ENCODE measurements at regions not wholly inside any gene's neighbourhood (a gene's known extent, or its start where the extent isn't known, plus 50 kb on each side); places are given as distances from the start of the nearest gene placed in this dataset.
"Not testable (repeated sequence)": the region's sequence is repeated elsewhere in the genome, so short reads cannot be mapped to it uniquely, and the experiment has no call there.

DNA sequence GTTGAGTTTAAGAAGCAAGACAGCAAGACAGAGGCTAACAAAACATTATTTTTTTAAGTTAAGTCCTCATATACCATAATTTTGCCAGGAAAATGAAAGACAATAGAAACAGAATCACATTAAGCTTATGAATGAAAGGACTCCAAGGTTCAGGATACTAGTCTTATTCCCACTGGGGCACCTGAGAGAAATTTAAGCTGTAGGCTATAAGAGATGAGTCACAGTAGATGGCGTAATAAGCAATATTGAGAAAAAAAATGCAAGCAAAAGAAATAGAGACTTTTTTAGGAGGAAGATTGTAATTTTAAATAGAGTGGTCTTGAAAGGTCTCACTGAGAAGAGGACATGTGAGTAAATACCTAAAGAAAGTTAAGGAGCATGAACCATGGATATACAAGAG lies 57.1 kb upstream of the KIF2B start:
- DNase-seq: no peak
- POLR2A ChIA-PET: no interaction called here
- Mint-ChIP-seq H3K27ac (no peak overlapping the region), H3K36me3 (no peaks in the 10 kb centered on the region), H3K4me1 (no peaks in the 10 kb centered on the region), H3K9me3 (peaks cover 0 to 21% (median 6%) of the 10 kb centered on the region in 9 donors), H3K4me3 (no peak overlapping the region), H3K27me3 (peaks cover 0 to 1% (median 0%) of the 10 kb centered on the region in 5 donors)
- no peak for ATAC-seq

GRCh38 chr17:53765129-53765528 lies 57.6 kb upstream of the KIF2B start:
- no peaks in the 10 kb centered on the region for H3K36me3 Mint-ChIP-seq
- no peak for ATAC-seq
- POLR2A ChIA-PET: no interaction called here
- DNase-seq: no peak
- H3K27me3 Mint-ChIP-seq: peaks cover 0 to 1% (median 0%) of the 10 kb centered on the region in 5 donors
- peaks cover 0 to 21% (median 6%) of the 10 kb centered on the region in 9 donors for H3K9me3 Mint-ChIP-seq
- H3K27ac Mint-ChIP-seq: no peak overlapping the region
- no peaks in the 10 kb centered on the region for H3K4me1 Mint-ChIP-seq
- no peak overlapping the region for H3K4me3 Mint-ChIP-seq

GRCh38 chr17:53757559-53757958 lies 65.2 kb upstream of the KIF2B start:
- DNase-seq: no peak
- no peak for ATAC-seq
- no peaks in the 10 kb centered on the region for H3K4me1 Mint-ChIP-seq
- H3K36me3 Mint-ChIP-seq: no peaks in the 10 kb centered on the region
- H3K27ac Mint-ChIP-seq: no peak overlapping the region
- POLR2A ChIA-PET: no interaction called here
- H3K4me3 Mint-ChIP-seq: no peak overlapping the region
- peaks cover 0 to 23% (median 6%) of the 10 kb centered on the region in 9 donors for H3K9me3 Mint-ChIP-seq
- H3K27me3 Mint-ChIP-seq: peaks cover 0 to 3% (median 0%) of the 10 kb centered on the region in 5 donors

DNA sequence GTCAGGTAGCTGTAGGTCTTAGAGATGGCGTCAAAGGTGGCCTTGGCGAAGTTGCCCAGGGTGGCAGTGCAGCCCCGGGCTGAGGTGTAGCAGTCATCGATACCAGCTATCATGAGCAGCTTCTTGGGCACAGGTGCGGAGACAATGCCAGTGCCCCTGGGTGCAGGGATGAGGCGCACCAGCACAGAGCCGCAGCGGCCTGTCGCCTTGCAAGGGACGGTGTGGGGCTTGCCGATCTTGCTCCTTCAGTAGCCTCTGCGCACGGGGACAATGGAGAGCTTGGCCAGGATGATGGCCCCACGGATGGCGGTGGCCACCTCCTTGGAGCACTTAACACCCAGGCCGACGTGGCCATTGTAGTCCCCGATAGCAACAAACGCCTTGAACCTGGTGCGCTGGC lies 65.6 kb upstream of the KIF2B start:
- H3K9me3 Mint-ChIP-seq: peaks cover 0 to 23% (median 6%) of the 10 kb centered on the region in 9 donors
- H3K36me3 Mint-ChIP-seq: not testable (repeated sequence)

DNA sequence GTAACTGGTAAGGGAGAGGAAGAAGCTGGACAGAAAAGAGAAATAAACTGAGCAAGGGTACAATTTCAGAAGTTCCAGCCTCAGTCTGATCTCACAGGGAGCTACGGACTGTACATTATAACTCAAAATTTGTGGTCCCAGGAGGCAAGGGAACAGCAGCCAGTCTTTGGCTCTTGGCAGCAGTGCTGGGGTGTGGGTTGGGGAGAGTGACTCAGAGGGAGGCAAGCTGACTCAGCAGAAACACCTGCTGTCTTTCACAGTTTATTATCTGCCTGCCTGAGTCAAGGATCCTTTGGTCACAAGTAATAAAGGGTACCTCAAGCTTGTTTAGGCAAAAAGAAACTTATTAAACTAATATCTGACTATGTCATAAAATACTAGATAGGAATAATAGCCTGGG lies 73.5 kb upstream of the KIF2B start:
- Mint-ChIP-seq H3K27me3 (no peaks in the 10 kb centered on the region), H3K4me1 (no peaks in the 10 kb centered on the region), H3K27ac (no peak overlapping the region), H3K4me3 (no peak overlapping the region), H3K36me3 (peaks cover 0 to 3% (median 0%) of the 10 kb centered on the region in 3 donors), H3K9me3 (peaks cover 0 to 25% (median 5%) of the 10 kb centered on the region in 9 donors)
- POLR2A ChIA-PET: no interaction called here
- DNase-seq (no peak), ATAC-seq (no peak)

More for the DNA sequence above, 65.6 kb upstream of the KIF2B start:
- H3K27me3 Mint-ChIP-seq, H3K27ac Mint-ChIP-seq, POLR2A ChIA-PET, H3K4me3 Mint-ChIP-seq, H3K4me1 Mint-ChIP-seq, DNase-seq, ATAC-seq: not testable (repeated sequence)

GRCh38 chr17:53748159-53748820 lies 74.4 kb upstream of the KIF2B start:
- ATAC-seq, H3K36me3 Mint-ChIP-seq, H3K27me3 Mint-ChIP-seq, H3K27ac Mint-ChIP-seq, DNase-seq, POLR2A ChIA-PET, H3K4me1 Mint-ChIP-seq, H3K4me3 Mint-ChIP-seq: not testable (repeated sequence)
- peaks cover 0 to 20% (median 5%) of the 10 kb centered on the region in 9 donors for H3K9me3 Mint-ChIP-seq

GRCh38 chr17:53740312-53740711 lies 82.4 kb upstream of the KIF2B start:
- no peaks in the 10 kb centered on the region for H3K27me3 Mint-ChIP-seq
- H3K36me3 Mint-ChIP-seq: no peaks in the 10 kb centered on the region
- ATAC-seq: no peak
- H3K4me3 Mint-ChIP-seq: no peak overlapping the region
- no peak overlapping the region for H3K27ac Mint-ChIP-seq
- POLR2A ChIA-PET: no interaction called here
- H3K4me1 Mint-ChIP-seq: no peaks in the 10 kb centered on the region
- DNase-seq: no peak
- peaks cover 0 to 35% (median 8%) of the 10 kb centered on the region in 9 donors for H3K9me3 Mint-ChIP-seq

GRCh38 chr17:53736516-53737240 lies 86.0 kb upstream of the KIF2B start:
- ATAC-seq: no peak
- Mint-ChIP-seq H3K36me3 (no peaks in the 10 kb centered on the region), H3K9me3 (peaks cover 2 to 30% (median 8%) of the 10 kb centered on the region in 9 donors), H3K4me3 (no peak overlapping the region), H3K27me3 (no peaks in the 10 kb centered on the region), H3K27ac (no peak overlapping the region), H3K4me1 (no peaks in the 10 kb centered on the region)
- no peak for DNase-seq
- POLR2A ChIA-PET: interaction anchor here (0.5 kb wide), 1 partner anchor 9 kb away, joined by 3 read pairs; no protein-coding TSS in a partner anchor

- POLR2A ChIA-PET: no interaction called here
- peaks cover 3 to 23% (median 10%) of the 10 kb centered on the region in 9 donors for H3K9me3 Mint-ChIP-seq
- no peak for ATAC-seq
- no peaks in the 10 kb centered on the region for H3K27me3 Mint-ChIP-seq
- peaks cover 0 to 6% (median 0%) of the 10 kb centered on the region in 3 donors for H3K36me3 Mint-ChIP-seq
- H3K27ac Mint-ChIP-seq: no peak overlapping the region
- DNase-seq: no peak
- H3K4me1 Mint-ChIP-seq: peaks cover 0 to 1% (median 0%) of the 10 kb centered on the region in 4 donors
- no peak overlapping the region for H3K4me3 Mint-ChIP-seq
Measured at GRCh38 chr17:53724726-53725125, 98.0 kb upstream of the KIF2B start.

- POLR2A ChIA-PET: no interaction called here
- H3K9me3 Mint-ChIP-seq: peaks cover 2 to 13% (median 4%) of the 10 kb centered on the region in 9 donors
- no peak overlapping the region for H3K27ac Mint-ChIP-seq
- H3K27me3 Mint-ChIP-seq: no peaks in the 10 kb centered on the region
- ATAC-seq (no peak), DNase-seq (no peak)
- H3K4me3 Mint-ChIP-seq: no peak overlapping the region
- H3K36me3 Mint-ChIP-seq: peaks cover 0 to 2% (median 0%) of the 10 kb centered on the region in 3 donors
- peaks cover 0 to 1% (median 0%) of the 10 kb centered on the region in 4 donors for H3K4me1 Mint-ChIP-seq
Measured at GRCh38 chr17:53722407-53722806, 100.3 kb upstream of the KIF2B start.

DNA sequence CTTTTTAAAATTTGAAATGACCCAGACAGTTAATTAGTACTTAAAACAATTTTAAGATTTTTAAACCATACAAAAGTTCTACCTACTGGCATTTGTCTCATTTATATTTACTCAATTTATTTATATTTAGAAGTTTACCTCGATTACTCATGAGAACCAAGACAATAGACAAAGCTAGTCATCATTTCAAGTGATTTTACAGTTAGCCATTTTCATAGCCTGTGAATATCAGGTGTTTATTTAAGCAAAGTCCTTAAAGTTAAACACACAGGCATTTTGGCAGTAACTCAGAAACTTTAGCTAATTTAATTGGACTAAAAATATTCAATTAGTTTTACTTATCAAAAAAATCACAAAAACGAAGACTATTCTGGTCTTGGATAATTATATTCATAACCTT lies 101.6 kb upstream of the KIF2B start:
- Mint-ChIP-seq H3K4me1 (peaks cover 0 to 1% (median 0%) of the 10 kb centered on the region in 4 donors), H3K36me3 (no peaks in the 10 kb centered on the region), H3K9me3 (peaks cover 0 to 10% (median 3%) of the 10 kb centered on the region in 9 donors), H3K4me3 (no peak overlapping the region), H3K27me3 (no peaks in the 10 kb centered on the region), H3K27ac (no peak overlapping the region)
- ATAC-seq (no peak), DNase-seq (no peak)
- POLR2A ChIA-PET: no interaction called here

GRCh38 chr17:53719229-53719628 lies 103.5 kb upstream of the KIF2B start:
- H3K4me3 Mint-ChIP-seq: no peak overlapping the region
- peaks cover 0 to 1% (median 0%) of the 10 kb centered on the region in 4 donors for H3K4me1 Mint-ChIP-seq
- no peaks in the 10 kb centered on the region for H3K36me3 Mint-ChIP-seq
- H3K9me3 Mint-ChIP-seq: peaks cover 0 to 10% (median 3%) of the 10 kb centered on the region in 9 donors
- ATAC-seq (no peak), DNase-seq (no peak)
- H3K27ac Mint-ChIP-seq: no peak overlapping the region
- no peaks in the 10 kb centered on the region for H3K27me3 Mint-ChIP-seq
- POLR2A ChIA-PET: no interaction called here

GRCh38 chr17:53707566-53707965 lies 115.2 kb upstream of the KIF2B start:
- Mint-ChIP-seq H3K27ac (no peak overlapping the region), H3K36me3 (no peaks in the 10 kb centered on the region), H3K4me3 (no peak overlapping the region), H3K9me3 (peaks cover 3 to 41% (median 14%) of the 10 kb centered on the region in 9 donors), H3K27me3 (no peaks in the 10 kb centered on the region), H3K4me1 (no peaks in the 10 kb centered on the region)
- no peak for DNase-seq
- ATAC-seq: no peak
- POLR2A ChIA-PET: no interaction called here

Data from naive thymus-derived CD8-positive, alpha-beta T cell (primary cell).